Cardiac muscle cell (in vitro differentiated cells and primary cell): ENCODE measurements at regions not wholly inside any gene's neighbourhood (a gene's known extent, or its start where the extent isn't known, plus 50 kb on each side); places are given as distances from the start of the nearest gene placed in this dataset.

ENCODE experiments used
- DNase-seq, 2 donors: peaks; one replicate each; pipeline versions ENCODE4 v3.0.0 to v3.0.0-alpha.2; 2010 to 2017; ENCODE audit warnings: low read depth in 1 of 2, low spot score in 1 of 2
- H3K27ac ChIP-seq: fragments of 200-600 bp; sonication (generic); 2 replicates; pipeline ENCODE4 v1.5.1; 2016
- H3K27me3 ChIP-seq: fragments of 200-600 bp; sonication (generic); 2 replicates; pipeline ENCODE4 v1.6.0; 2016; ENCODE audit warnings: control low read depth
- H3K36me3 ChIP-seq: fragments of 200-600 bp; sonication (generic); 2 replicates; pipeline ENCODE4 v1.5.1; 2016; ENCODE audit warnings: control low read depth
- H3K4me1 ChIP-seq: fragments of 200-600 bp; sonication (generic); 2 replicates; pipeline ENCODE4 v1.8.1; 2017; ENCODE audit warnings: low read depth, mild to moderate bottlenecking, mixed run types
- H3K4me3 ChIP-seq: fragments of 200-600 bp; sonication (generic); 2 replicates; pipeline ENCODE4 v1.5.1; 2016; ENCODE audit warnings: mild to moderate bottlenecking
- H3K9me3 ChIP-seq: fragments of 200-600 bp; sonication (generic); 2 replicates; pipeline ENCODE4 v1.5.1; 2017; ENCODE audit warnings: low read depth, mild to moderate bottlenecking, control low read depth
- CTCF ChIP-seq: IDR thresholded peaks from 2 replicates; pipeline ENCODE4 v1.5.1; 2012; ENCODE audit warnings: low read depth, mild to moderate bottlenecking, low read length

GRCh38 chr10:43749145-43749576, 100.5 kb upstream of the ZNF32 start:
- Histone ChIP-seq H3K9me3 (no peaks in the 10 kb centered on the region), H3K27ac (no peak overlapping the region), H3K27me3 (no peaks in the 10 kb centered on the region), H3K4me3 (no peak overlapping the region), H3K36me3 (no peaks in the 10 kb centered on the region), H3K4me1 (no peaks in the 10 kb centered on the region)
- no peak for DNase-seq
- TF ChIP-seq CTCF, result no peak

GRCh38 chr10:43748560-43748959, 99.9 kb upstream of the ZNF32 start:
- Histone ChIP-seq H3K27ac (no peak overlapping the region), H3K4me3 (no peak overlapping the region), H3K4me1 (no peaks in the 10 kb centered on the region), H3K27me3 (no peaks in the 10 kb centered on the region), H3K36me3 (no peaks in the 10 kb centered on the region), H3K9me3 (no peaks in the 10 kb centered on the region)
- TF ChIP-seq CTCF, result no peak
- DNase-seq, result no peak

GRCh38 chr10:43746906-43747305, 98.2 kb upstream of the ZNF32 start:
- H3K9me3 ChIP-seq, result no peaks in the 10 kb centered on the region
- no peak for TF ChIP-seq CTCF
- no peak for DNase-seq
- no peaks in the 10 kb centered on the region for H3K36me3 ChIP-seq
- H3K27ac ChIP-seq, result no peak overlapping the region
- no peaks in the 10 kb centered on the region for H3K4me1 ChIP-seq
- H3K27me3 ChIP-seq, result no peaks in the 10 kb centered on the region
- no peak overlapping the region for H3K4me3 ChIP-seq

GRCh38 chr10:43739161-43739560, 90.5 kb upstream of the ZNF32 start:
- no peak overlapping the region for H3K4me3 ChIP-seq
- H3K27me3 ChIP-seq, result no peaks in the 10 kb centered on the region

GRCh38 chr10:43737003-43737402, 88.3 kb upstream of the ZNF32 start:
- no peaks in the 10 kb centered on the region for H3K36me3 ChIP-seq
- no peaks in the 10 kb centered on the region for H3K4me1 ChIP-seq
- H3K9me3 ChIP-seq, result no peaks in the 10 kb centered on the region
- H3K27me3 ChIP-seq, result no peaks in the 10 kb centered on the region
- H3K27ac ChIP-seq, result no peak overlapping the region
- TF ChIP-seq CTCF, result no peak
- DNase-seq, result peak in 1 of 2 donors; percentile 53
- no peak overlapping the region for H3K4me3 ChIP-seq

More at GRCh38 chr10:43739161-43739560, 90.5 kb upstream of the ZNF32 start:
- Histone ChIP-seq H3K4me1 (no peaks in the 10 kb centered on the region), H3K27ac (no peak overlapping the region), H3K9me3 (no peaks in the 10 kb centered on the region), H3K36me3 (no peaks in the 10 kb centered on the region)
- no peak for DNase-seq
- no peak for TF ChIP-seq CTCF

GRCh38 chr10:43735907-43736306, 87.2 kb upstream of the ZNF32 start:
- Histone ChIP-seq H3K4me3 (no peak overlapping the region), H3K27ac (no peak overlapping the region), H3K4me1 (no peaks in the 10 kb centered on the region), H3K27me3 (no peaks in the 10 kb centered on the region), H3K9me3 (no peaks in the 10 kb centered on the region), H3K36me3 (no peaks in the 10 kb centered on the region)
- no peak for DNase-seq
- TF ChIP-seq CTCF, result no peak
